ENCODE measurements at regions not wholly inside any gene's neighbourhood (a gene's known extent, or its start where the extent isn't known, plus 50 kb on each side); places are given as distances from the start of the nearest gene placed in this dataset.

- WGBS, 2 experiments (ENCODE audit: insufficient coverage in 2 of 2) = no CpG with 5 or more reads among the region's 2 CpGs
- Histone ChIP-seq H3K27ac (ENCODE audit: low read depth, low read length, severe bottlenecking) (no peak overlapping the region), H3K36me3 (ENCODE audit: control insufficient read depth, insufficient read depth, low read length) (no peaks in the 10 kb centered on the region), H3K4me1 (ENCODE audit: control insufficient read depth, insufficient read depth, low read length, poor library complexity, severe bottlenecking) (peaks cover 3% of the 10 kb centered on the region), H3K9me3 (ENCODE audit: control insufficient read depth, low read length) (no peaks in the 10 kb centered on the region), H3K4me3 (ENCODE audit: extremely low read depth, insufficient read depth, low read length, poor library complexity, severe bottlenecking) (no peak overlapping the region)
These were observed 50.0 kb downstream of the PABIR2 start for GRCh38 chrX:134747006-134747405.

- Histone ChIP-seq H3K4me1 (ENCODE audit: control insufficient read depth, insufficient read depth, low read length, poor library complexity, severe bottlenecking) (peaks cover under 1% of the 10 kb centered on the region), H3K9me3 (ENCODE audit: control insufficient read depth, low read length) (no peaks in the 10 kb centered on the region), H3K27ac (ENCODE audit: low read depth, low read length, severe bottlenecking) (no peak overlapping the region), H3K36me3 (ENCODE audit: control insufficient read depth, insufficient read depth, low read length) (no peaks in the 10 kb centered on the region), H3K4me3 (ENCODE audit: extremely low read depth, insufficient read depth, low read length, poor library complexity, severe bottlenecking) (no peak overlapping the region)
- WGBS, 2 experiments (ENCODE audit: insufficient coverage in 2 of 2) = no CpG with 5 or more reads among the region's 3 CpGs
These were observed 50.6 kb downstream of the PABIR2 start for GRCh38 chrX:134746410-134746785.

- Histone ChIP-seq H3K27ac (ENCODE audit: low read depth, low read length, severe bottlenecking) (no peak overlapping the region), H3K36me3 (ENCODE audit: control insufficient read depth, insufficient read depth, low read length) (no peaks in the 10 kb centered on the region), H3K4me1 (ENCODE audit: control insufficient read depth, insufficient read depth, low read length, poor library complexity, severe bottlenecking) (no peaks in the 10 kb centered on the region), H3K4me3 (ENCODE audit: extremely low read depth, insufficient read depth, low read length, poor library complexity, severe bottlenecking) (no peak overlapping the region), H3K9me3 (ENCODE audit: control insufficient read depth, low read length) (no peaks in the 10 kb centered on the region)
- WGBS, 2 experiments (ENCODE audit: insufficient coverage in 2 of 2) = 100% methylated on average over 1 of the region's 3 CpGs; no CpG with 5 or more reads in 1 of the 2 experiments
These were observed 51.2 kb downstream of the PABIR2 start for GRCh38 chrX:134745636-134746409.

- no peak overlapping the region for H3K4me3 ChIP-seq (ENCODE audit: extremely low read depth, insufficient read depth, low read length, poor library complexity, severe bottlenecking)
- H3K9me3 ChIP-seq (ENCODE audit: control insufficient read depth, low read length) = no peaks in the 10 kb centered on the region
- no peaks in the 10 kb centered on the region for H3K36me3 ChIP-seq (ENCODE audit: control insufficient read depth, insufficient read depth, low read length)
- no CpG with 5 or more reads among the region's 1 CpG for WGBS, 2 experiments (ENCODE audit: insufficient coverage in 2 of 2)
- H3K4me1 ChIP-seq (ENCODE audit: control insufficient read depth, insufficient read depth, low read length, poor library complexity, severe bottlenecking) = peaks cover 7% of the 10 kb centered on the region
- H3K27ac ChIP-seq (ENCODE audit: low read depth, low read length, severe bottlenecking) = no peak overlapping the region
These were observed 53.9 kb downstream of the PABIR2 start for GRCh38 chrX:134743091-134743490.

GRCh38 chrX:134742573-134742972 is 54.4 kb downstream of the PABIR2 start:
- Histone ChIP-seq H3K4me3 (ENCODE audit: extremely low read depth, insufficient read depth, low read length, poor library complexity, severe bottlenecking) (no peak overlapping the region), H3K36me3 (ENCODE audit: control insufficient read depth, insufficient read depth, low read length) (no peaks in the 10 kb centered on the region), H3K9me3 (ENCODE audit: control insufficient read depth, low read length) (no peaks in the 10 kb centered on the region), H3K27ac (ENCODE audit: low read depth, low read length, severe bottlenecking) (no peak overlapping the region), H3K4me1 (ENCODE audit: control insufficient read depth, insufficient read depth, low read length, poor library complexity, severe bottlenecking) (peaks cover 10% of the 10 kb centered on the region)
- no CpG with 5 or more reads among the region's 2 CpGs for WGBS, 2 experiments (ENCODE audit: insufficient coverage in 2 of 2)

- Histone ChIP-seq H3K9me3 (ENCODE audit: control insufficient read depth, low read length) (no peaks in the 10 kb centered on the region), H3K36me3 (ENCODE audit: control insufficient read depth, insufficient read depth, low read length) (no peaks in the 10 kb centered on the region), H3K27ac (ENCODE audit: low read depth, low read length, severe bottlenecking) (no peak overlapping the region), H3K4me1 (ENCODE audit: control insufficient read depth, insufficient read depth, low read length, poor library complexity, severe bottlenecking) (peaks cover 10% of the 10 kb centered on the region), H3K4me3 (ENCODE audit: extremely low read depth, insufficient read depth, low read length, poor library complexity, severe bottlenecking) (no peak overlapping the region)
- WGBS, 2 experiments (ENCODE audit: insufficient coverage in 2 of 2) = no CpG with 5 or more reads among the region's 2 CpGs
These were observed 55.3 kb downstream of the PABIR2 start for GRCh38 chrX:134741746-134742145.

- no peak overlapping the region for H3K4me3 ChIP-seq (ENCODE audit: extremely low read depth, insufficient read depth, low read length, poor library complexity, severe bottlenecking)
- H3K27ac ChIP-seq (ENCODE audit: low read depth, low read length, severe bottlenecking) = no peak overlapping the region
- H3K9me3 ChIP-seq (ENCODE audit: control insufficient read depth, low read length) = no peaks in the 10 kb centered on the region
- no peaks in the 10 kb centered on the region for H3K36me3 ChIP-seq (ENCODE audit: control insufficient read depth, insufficient read depth, low read length)
- H3K4me1 ChIP-seq (ENCODE audit: control insufficient read depth, insufficient read depth, low read length, poor library complexity, severe bottlenecking) = peaks cover 16% of the 10 kb centered on the region
- 100% methylated on average over 4 of the region's 8 CpGs; no CpG with 5 or more reads in 1 of the 2 experiments for WGBS, 2 experiments (ENCODE audit: insufficient coverage in 2 of 2)
These were observed 57.8 kb downstream of the PABIR2 start for GRCh38 chrX:134738986-134739740.

GRCh38 chrX:134738445-134738844 is 58.6 kb downstream of the PABIR2 start:
- Histone ChIP-seq H3K4me3 (ENCODE audit: extremely low read depth, insufficient read depth, low read length, poor library complexity, severe bottlenecking) (no peak overlapping the region), H3K36me3 (ENCODE audit: control insufficient read depth, insufficient read depth, low read length) (no peaks in the 10 kb centered on the region), H3K4me1 (ENCODE audit: control insufficient read depth, insufficient read depth, low read length, poor library complexity, severe bottlenecking) (peaks cover 21% of the 10 kb centered on the region), H3K9me3 (ENCODE audit: control insufficient read depth, low read length) (no peaks in the 10 kb centered on the region), H3K27ac (ENCODE audit: low read depth, low read length, severe bottlenecking) (no peak overlapping the region)
- 93 to 100% methylated on average over 1 to 2 of the region's 3 CpGs for WGBS, 2 experiments (ENCODE audit: insufficient coverage in 2 of 2)

- Histone ChIP-seq H3K27ac (ENCODE audit: low read depth, low read length, severe bottlenecking) (no peak overlapping the region), H3K4me1 (ENCODE audit: control insufficient read depth, insufficient read depth, low read length, poor library complexity, severe bottlenecking) (peaks cover 21% of the 10 kb centered on the region), H3K4me3 (ENCODE audit: extremely low read depth, insufficient read depth, low read length, poor library complexity, severe bottlenecking) (no peak overlapping the region), H3K9me3 (ENCODE audit: control insufficient read depth, low read length) (no peaks in the 10 kb centered on the region), H3K36me3 (ENCODE audit: control insufficient read depth, insufficient read depth, low read length) (no peaks in the 10 kb centered on the region)
- WGBS, 2 experiments (ENCODE audit: insufficient coverage in 2 of 2) = 90% methylated on average over 4 of the region's 12 CpGs; no CpG with 5 or more reads in 1 of the 2 experiments
These were observed 59.2 kb downstream of the PABIR2 start for GRCh38 chrX:134737721-134738369.

GRCh38 chrX:134737061-134737460 is 59.9 kb downstream of the PABIR2 start:
- Histone ChIP-seq H3K4me3 (ENCODE audit: extremely low read depth, insufficient read depth, low read length, poor library complexity, severe bottlenecking) (no peak overlapping the region), H3K27ac (ENCODE audit: low read depth, low read length, severe bottlenecking) (no peak overlapping the region), H3K36me3 (ENCODE audit: control insufficient read depth, insufficient read depth, low read length) (no peaks in the 10 kb centered on the region), H3K4me1 (ENCODE audit: control insufficient read depth, insufficient read depth, low read length, poor library complexity, severe bottlenecking) (peaks cover 21% of the 10 kb centered on the region), H3K9me3 (ENCODE audit: control insufficient read depth, low read length) (no peaks in the 10 kb centered on the region)
- 83% methylated on average over 1 of the region's 6 CpGs; no CpG with 5 or more reads in 1 of the 2 experiments for WGBS, 2 experiments (ENCODE audit: insufficient coverage in 2 of 2)
